ENCODE measurements at regions not wholly inside any gene's neighbourhood (a gene's known extent, or its start where the extent isn't known, plus 50 kb on each side); places are given as distances from the start of the nearest gene placed in this dataset.
"Not testable (repeated sequence)": the region's sequence is repeated elsewhere in the genome, so short reads cannot be mapped to it uniquely, and the experiment has no call there.

- DNase-seq: no peak
These were observed 168.4 kb downstream of the ZIC4 start for GRCh38 chr3:147237991-147238390.

- not testable (repeated sequence) for DNase-seq
These were observed 174.4 kb downstream of the ZIC4 start for GRCh38 chr3:147231980-147232379.

GRCh38 chr3:147231111-147231510 lies 175.2 kb downstream of the ZIC4 start:
- DNase-seq: no peak

- no peak for DNase-seq
These were observed 184.1 kb downstream of the ZIC4 start for GRCh38 chr3:147222291-147222690.

GRCh38 chr3:147218965-147219364 lies 187.4 kb downstream of the ZIC4 start:
- DNase-seq: no peak

- no peak for DNase-seq
These were observed 190.1 kb downstream of the ZIC4 start for GRCh38 chr3:147216143-147216673.

- DNase-seq: no peak
These were observed 190.7 kb downstream of the ZIC4 start for GRCh38 chr3:147215660-147216059.

- no peak for DNase-seq
These were observed 192.7 kb downstream of the ZIC4 start for GRCh38 chr3:147213633-147214032.

GRCh38 chr3:147210676-147211075 lies 195.7 kb downstream of the ZIC4 start:
- no peak for DNase-seq

GRCh38 chr3:147201086-147201485 lies 205.3 kb downstream of the ZIC4 start:
- no peak for DNase-seq

- no peak for DNase-seq
These were observed 205.8 kb downstream of the ZIC4 start for GRCh38 chr3:147200545-147200944.

- DNase-seq: no peak
These were observed 208.6 kb downstream of the ZIC4 start for GRCh38 chr3:147197739-147198138.

GRCh38 chr3:147195887-147196286 lies 210.5 kb downstream of the ZIC4 start:
- no peak for DNase-seq

GRCh38 chr3:147191795-147192385 lies 214.5 kb downstream of the ZIC4 start:
- no peak for DNase-seq

- no peak for DNase-seq
These were observed 217.3 kb downstream of the ZIC4 start for GRCh38 chr3:147189016-147189415.

GRCh38 chr3:147187687-147188086 lies 218.7 kb downstream of the ZIC4 start:
- no peak for DNase-seq

- no peak for DNase-seq
These were observed 220.6 kb downstream of the ZIC4 start for GRCh38 chr3:147185781-147186180.

GRCh38 chr3:147184794-147185193 lies 221.5 kb downstream of the ZIC4 start:
- DNase-seq: no peak

GRCh38 chr3:147173257-147173656 lies 233.1 kb downstream of the ZIC4 start:
- DNase-seq: no peak

GRCh38 chr3:147162743-147163142 lies 243.6 kb downstream of the ZIC4 start:
- no peak for DNase-seq

- DNase-seq: no peak
These were observed 244.5 kb downstream of the ZIC4 start for GRCh38 chr3:147161833-147162232.

- no peak for DNase-seq
These were observed 245.4 kb downstream of the ZIC4 start for GRCh38 chr3:147160984-147161383.

- DNase-seq: no peak
These were observed 247.2 kb downstream of the ZIC4 start for GRCh38 chr3:147159141-147159540.

GRCh38 chr3:147157631-147158030 lies 248.7 kb downstream of the ZIC4 start:
- DNase-seq: no peak

- DNase-seq: not testable (repeated sequence)
These were observed 251.4 kb downstream of the ZIC4 start for GRCh38 chr3:147154988-147155387.

All from DMS153 (cell line).